HCT116 (cell line): ENCODE measurements at regions not wholly inside any gene's neighbourhood (a gene's known extent, or its start where the extent isn't known, plus 50 kb on each side); places are given as distances from the start of the nearest gene placed in this dataset.
A peak's percentile ranks its signal among the peaks of the same experiment; 100 is the strongest.

Source experiments
- ATAC-seq: fragments of 200-7000 bp; cut with Tn5 transposase; 2 replicates; pipeline ENCODE4 v1.9.1; 2020; ENCODE audit warnings: mild to moderate bottlenecking, moderate library complexity
- BruUV-seq: library from RNA; stranded (reverse); fragments of 400-500 nt; replicated peaks from 2 replicates; lab custom pipeline; 2021; lab: Mats Ljungman, UMichigan
- CTCF ChIA-PET: fragments of 300-600 bp; sonication (Branson Sonifier 250); formaldehyde crosslinking; loops from one replicate; lab custom pipeline; 2021; ENCODE audit warnings: antibody characterized with exemption; lab: Charles Lee
- POLR2A ChIA-PET: fragments of 300-600, 350-600 bp; sonication (Branson Sonifier 250); formaldehyde crosslinking; loops from one replicate; lab custom pipeline; 2021; ENCODE audit warnings: antibody characterized with exemption; lab: Charles Lee
- RAD21 ChIA-PET, 2 experiments: fragments of 300-600 bp; sonication (Branson Sonifier 250); formaldehyde crosslinking; loops; one replicate each; lab custom pipeline; 2023; ENCODE audit warnings: low total read pairs in 2 of 2; ENCODE audit not compliant: uncharacterized antibody in 2 of 2, unreplicated experiment in 2 of 2, low non-redundant PET in 1 of 2; lab: Charles Lee
- DNase-seq: peaks from one replicate; pipeline ENCODE4 v3.0.0-alpha.2; 2010; ENCODE audit warnings: low read depth, low spot score
- H2AFZ ChIP-seq: fragments of 200-600 bp; shearing (Covaris generic), sonication (generic); 2 replicates; pipeline ENCODE4 v1.6.1; 2017; ENCODE audit warnings: low read depth, mixed run types, mixed read lengths, antibody characterized with exemption, low read length; ENCODE audit not compliant: poor library complexity, severe bottlenecking
- H3K27ac ChIP-seq: 2 replicates; pipeline ENCODE4 v1.5.1; 2012; ENCODE audit warnings: low read depth, low read length
- H3K27me3 ChIP-seq: fragments of 200-600 bp; sonication (generic); 2 replicates; pipeline ENCODE4 v1.6.1; 2016; ENCODE audit warnings: mixed run types, low read length, mixed read lengths; ENCODE audit not compliant: insufficient read depth
- H3K36me3 ChIP-seq, 2 experiments: fragments of 200-500 bp in 1 of 2; fragments of 200-600 bp in 1 of 2; sonication (Bioruptor generic) in 1 of 2; sonication (generic) in 1 of 2; 2 replicates each; pipeline versions ENCODE4 v1.5.1 to v1.6.1; 2014 to 2016; ENCODE audit warnings: low read length in 2 of 2, inconsistent platforms in 1 of 2, mixed read lengths in 1 of 2, mixed run types in 1 of 2; ENCODE audit not compliant: insufficient read depth in 2 of 2, control insufficient read depth in 1 of 2
- H3K4me1 ChIP-seq, 2 experiments: fragments of 200-600 bp in 1 of 2; sonication (generic) in 1 of 2; 2 replicates each; pipeline versions ENCODE4 v1.5.1 to v1.6.1; 2012 to 2017; ENCODE audit warnings: low read length in 2 of 2, inconsistent platforms in 1 of 2, mild to moderate bottlenecking in 1 of 2, mixed read lengths in 1 of 2, mixed run types in 1 of 2, moderate library complexity in 1 of 2; ENCODE audit not compliant: insufficient read depth in 2 of 2, control insufficient read depth in 1 of 2
- H3K4me2 ChIP-seq: fragments of 200-600 bp; sonication (generic); 2 replicates; pipeline ENCODE4 v1.6.1; 2017; ENCODE audit warnings: mixed run types, low read length, mixed read lengths
- H3K4me3 ChIP-seq, 2 experiments: fragments of 200-600 bp in 1 of 2; sonication (generic) in 1 of 2; replicated peaks in 1 of 2; 2 replicates each; pipeline ENCODE4 v1.5.1; 2011 to 2016; ENCODE audit warnings: low read length in 2 of 2, control low read depth in 1 of 2, low read depth in 1 of 2, mild to moderate bottlenecking in 1 of 2, mixed read lengths in 1 of 2, mixed run types in 1 of 2
- H3K79me2 ChIP-seq: fragments of 200-600 bp; sonication (generic); 2 replicates; pipeline ENCODE4 v1.6.1; 2017; ENCODE audit warnings: mild to moderate bottlenecking, mixed run types, low read length, moderate library complexity, mixed read lengths; ENCODE audit not compliant: insufficient read depth
- H3K9ac ChIP-seq: fragments of 200-600 bp; sonication (generic); 2 replicates; pipeline ENCODE4 v1.6.1; 2016; ENCODE audit warnings: low read length, mixed read lengths
- H3K9me2 ChIP-seq: fragments of 200-600 bp; sonication (generic), shearing (Covaris generic); 2 replicates; pipeline ENCODE4 v1.6.1; 2017; ENCODE audit warnings: mixed run types, mild to moderate bottlenecking, moderate library complexity; ENCODE audit not compliant: insufficient read depth
- H3K9me3 ChIP-seq, 2 experiments: fragments of 200-500 bp in 1 of 2; fragments of 200-600 bp in 1 of 2; sonication (Bioruptor generic) in 1 of 2; sonication (generic) in 1 of 2; 2 replicates each; pipeline ENCODE4 v1.6.1; 2014 to 2017; ENCODE audit warnings: low read length in 2 of 2, mixed read lengths in 2 of 2, inconsistent platforms in 1 of 2, low read depth in 1 of 2, mild to moderate bottlenecking in 1 of 2, mixed run types in 1 of 2, moderate library complexity in 1 of 2; ENCODE audit not compliant: control insufficient read depth in 1 of 2, insufficient read depth in 1 of 2
- H4K20me1 ChIP-seq: fragments of 200-600 bp; sonication (generic), shearing (Covaris generic); 2 replicates; pipeline ENCODE4 v1.6.1; 2017; ENCODE audit warnings: mixed run types, mild to moderate bottlenecking, moderate library complexity; ENCODE audit not compliant: insufficient read depth
- CTCF ChIP-seq, 3 experiments: fragments of 200-600 bp in 1 of 3; sonication (generic) in 1 of 3; IDR thresholded peaks in 2 of 3; conservative IDR thresholded peaks in 1 of 3; 2 replicates each; pipeline ENCODE4 v1.5.1; 2012 to 2017; ENCODE audit warnings: low read depth in 2 of 3, low read length in 2 of 3, antibody characterized with exemption in 1 of 3, borderline replicate concordance in 1 of 3, control low read depth in 1 of 3, mild to moderate bottlenecking in 1 of 3, mixed read lengths in 1 of 3, mixed run types in 1 of 3, moderate library complexity in 1 of 3; ENCODE audit not compliant: insufficient read depth in 1 of 3
- EGR1 ChIP-seq: IDR thresholded peaks from 2 replicates; pipeline ENCODE4 v1.6.1; 2012; ENCODE audit warnings: low read depth
- EZH2phosphoT487 ChIP-seq: fragments of 200-600 bp; IDR thresholded peaks from 2 replicates; pipeline ENCODE4 v1.6.1; 2018; ENCODE audit warnings: antibody characterized with exemption, borderline replicate concordance
- FOSL1 ChIP-seq: IDR thresholded peaks from 2 replicates; pipeline ENCODE4 v1.6.1; 2012; ENCODE audit warnings: low read depth
- JUND ChIP-seq: IDR thresholded peaks from 2 replicates; pipeline ENCODE4 v1.6.1; 2012
- MAX ChIP-seq: IDR thresholded peaks from 2 replicates; pipeline ENCODE4 v1.6.1; 2012
- POLR2A ChIP-seq: IDR thresholded peaks from 2 replicates; pipeline ENCODE4 v1.7.0; 2011; ENCODE audit warnings: borderline replicate concordance; ENCODE audit not compliant: insufficient read depth, insufficient read length; ENCODE audit errors: extremely low read depth
- RAD21 ChIP-seq: IDR thresholded peaks from 2 replicates; pipeline ENCODE4 v1.6.1; 2012; ENCODE audit warnings: low read depth, mild to moderate bottlenecking
- SP1 ChIP-seq: IDR thresholded peaks from 2 replicates; pipeline ENCODE4 v1.6.1; 2012; ENCODE audit warnings: low read depth
- SRF ChIP-seq: IDR thresholded peaks from 2 replicates; pipeline ENCODE4 v1.6.1; 2012; ENCODE audit warnings: low read depth
- TCF7L2 ChIP-seq: IDR thresholded peaks from 2 replicates; pipeline ENCODE4 v1.7.0; 2011; ENCODE audit warnings: borderline replicate concordance, inconsistent platforms; ENCODE audit not compliant: insufficient read depth, insufficient read length; ENCODE audit errors: extremely low read depth
- ZFX ChIP-seq: fragments of 450-650 bp; IDR thresholded peaks from 2 replicates; pipeline ENCODE4 v1.6.1; 2017
- intact Hi-C: fragments of 100-400 bp; cut with micrococcal nuclease; formaldehyde crosslinking; loops from 2 replicates; pipeline ENCODE4 v1.10.0; 2022
- TF ChIP-seq, protein P1 (sequence below): IDR thresholded peaks from 2 replicates; pipeline ENCODE4 v1.6.1; 2011; ENCODE audit warnings: mild to moderate bottlenecking, low read length, moderate library complexity; ENCODE audit not compliant: insufficient replicate concordance; ENCODE audit errors: extremely low read depth

DNA sequence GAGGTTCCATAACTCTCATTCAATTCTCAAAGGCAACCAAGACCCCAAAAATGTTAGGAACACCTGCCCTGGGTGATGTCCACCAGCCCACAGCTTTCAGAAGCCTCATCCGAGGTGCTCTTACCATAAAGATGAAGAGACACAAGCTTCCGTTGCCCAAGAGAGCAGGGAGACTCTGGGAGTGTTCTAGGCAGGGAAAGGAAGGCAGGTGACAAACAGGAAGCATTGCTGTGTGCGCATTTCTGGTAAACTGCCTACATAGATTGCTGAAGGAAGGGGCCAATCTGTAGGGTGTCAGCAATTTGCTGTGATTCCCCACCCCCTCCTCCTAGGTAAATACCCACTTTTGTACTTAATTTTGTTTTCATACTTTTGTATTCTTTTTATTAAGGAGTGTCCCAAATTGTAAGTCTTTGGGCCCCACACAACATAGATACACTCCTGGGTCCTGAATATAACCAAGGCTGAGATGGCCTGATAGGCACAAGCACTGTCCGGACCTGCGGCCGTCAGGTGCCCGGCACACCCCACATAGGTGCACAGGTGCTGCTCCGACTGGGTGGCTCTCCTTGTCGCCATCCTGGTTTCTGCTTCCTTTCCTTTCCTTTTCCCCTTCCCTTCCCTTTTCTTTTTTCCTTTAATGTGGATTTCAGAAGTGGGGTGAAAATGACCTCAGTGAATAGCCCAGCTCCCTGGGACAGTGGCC lies 51.4 kb upstream of the SMNDC1 start:
- no peaks in the 10 kb centered on the region for H4K20me1 ChIP-seq
- no peaks in the 10 kb centered on the region for H3K36me3 ChIP-seq
- intact Hi-C loops, result loop anchor here (2.0 kb wide), 1 partner anchor 43 kb away; no protein-coding TSS in a partner anchor
- DNase-seq (no peak), ATAC-seq (peak; percentile 3)
- H3K4me2 ChIP-seq, result peak overlapping the region; percentile 86
- H3K79me2 ChIP-seq, result no peaks in the 10 kb centered on the region
- no TSS peak for BruUV-seq
- ChIA-PET POLR2A (interaction anchor here (0.7 to 4.3 kb wide), 9 partner anchors 40 to 144 kb away, joined by 3 to 29 read pairs (median 3); no protein-coding TSS in a partner anchor), CTCF (interaction anchor here (0.9 to 4.5 kb wide), 4 partner anchors 40 to 157 kb away, joined by 3 to 31 read pairs (median 18); no protein-coding TSS in a partner anchor), RAD21 (interaction anchor here (0.7 to 1.5 kb wide), 5 partner anchors 43 to 163 kb away, joined by 3 to 7 read pairs (median 3); no protein-coding TSS in a partner anchor)
- H3K27me3 ChIP-seq, result no peaks in the 10 kb centered on the region
- H3K9me3 ChIP-seq, result no peaks in the 10 kb centered on the region
- H3K9me2 ChIP-seq, result no peaks in the 10 kb centered on the region
- H3K4me1 ChIP-seq, result peaks cover 63 to 77% of the 10 kb centered on the region in 2 experiments
- peak overlapping the region; percentile 8; the same call in 1 of the 2 replicates for H3K27ac ChIP-seq
- peak overlapping the region; percentile 48 for H3K9ac ChIP-seq
- TF ChIP-seq SP1, result no peak
- TF ChIP-seq, protein P1, sequence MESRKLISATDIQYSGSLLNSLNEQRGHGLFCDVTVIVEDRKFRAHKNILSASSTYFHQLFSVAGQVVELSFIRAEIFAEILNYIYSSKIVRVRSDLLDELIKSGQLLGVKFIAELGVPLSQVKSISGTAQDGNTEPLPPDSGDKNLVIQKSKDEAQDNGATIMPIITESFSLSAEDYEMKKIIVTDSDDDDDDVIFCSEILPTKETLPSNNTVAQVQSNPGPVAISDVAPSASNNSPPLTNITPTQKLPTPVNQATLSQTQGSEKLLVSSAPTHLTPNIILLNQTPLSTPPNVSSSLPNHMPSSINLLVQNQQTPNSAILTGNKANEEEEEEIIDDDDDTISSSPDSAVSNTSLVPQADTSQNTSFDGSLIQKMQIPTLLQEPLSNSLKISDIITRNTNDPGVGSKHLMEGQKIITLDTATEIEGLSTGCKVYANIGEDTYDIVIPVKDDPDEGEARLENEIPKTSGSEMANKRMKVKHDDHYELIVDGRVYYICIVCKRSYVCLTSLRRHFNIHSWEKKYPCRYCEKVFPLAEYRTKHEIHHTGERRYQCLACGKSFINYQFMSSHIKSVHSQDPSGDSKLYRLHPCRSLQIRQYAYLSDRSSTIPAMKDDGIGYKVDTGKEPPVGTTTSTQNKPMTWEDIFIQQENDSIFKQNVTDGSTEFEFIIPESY, result no peak
- no peak for TF ChIP-seq SRF
- no peak for TF ChIP-seq ZFX
- TF ChIP-seq EZH2phosphoT487, result no peak
- no peak for TF ChIP-seq EGR1
- no peak for TF ChIP-seq POLR2A
- TF ChIP-seq JUND, result no peak
- TF ChIP-seq TCF7L2, result no peak
- no peak for TF ChIP-seq RAD21
- TF ChIP-seq CTCF (IDR thresholded peaks at IDR 0.05 in 2 of 3, conservative IDR thresholded peaks at IDR 0.05 in 1 of 3; ENCODE audit: borderline replicate concordance in 1 of 3, insufficient read depth in 1 of 3, low read depth in 2 of 3, low read length in 2 of 3), result no peak
- no peak for TF ChIP-seq FOSL1
- no peak for TF ChIP-seq MAX
- TF ChIP-seq, all 23 proteins: peak for 0
- peak overlapping the region; percentile 92 for H2AFZ ChIP-seq
- H3K4me3 ChIP-seq, result peak overlapping the region; percentile 25 to 52; a peak in 3 of 4 replicates
